HG02938 (cell line): ENCODE measurements at regions not wholly inside any gene's neighbourhood (a gene's known extent, or its start where the extent isn't known, plus 50 kb on each side); places are given as distances from the start of the nearest gene placed in this dataset.

Experiments
- ATAC-seq: cut with Tn5 transposase; IDR thresholded peaks from one replicate; pipeline ENCODE4 v1.9.1; 2021; ENCODE audit warnings: mild to moderate bottlenecking, moderate library complexity; ENCODE audit not compliant: unreplicated experiment

DNA sequence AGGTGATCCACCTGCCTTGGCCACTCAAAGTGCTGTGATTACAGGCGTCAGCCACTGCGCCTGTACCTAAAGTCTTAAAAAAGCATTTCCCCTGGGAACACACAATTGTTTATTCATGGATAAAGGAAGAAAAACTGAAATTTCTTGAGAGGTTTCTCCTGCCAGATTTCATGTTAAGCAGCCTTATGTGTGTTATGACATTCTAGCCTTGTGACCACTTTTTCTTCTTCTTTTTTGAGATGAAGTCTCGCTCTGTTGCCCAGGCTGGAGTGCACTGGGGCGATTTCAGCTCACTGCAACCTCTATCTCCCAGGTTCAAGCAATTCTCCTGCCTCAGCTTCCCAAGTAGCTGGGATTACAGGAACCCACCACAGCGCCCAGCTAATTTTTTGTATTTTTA, 57.8 kb upstream of the PLAC8 start:
- no peak for ATAC-seq

DNA sequence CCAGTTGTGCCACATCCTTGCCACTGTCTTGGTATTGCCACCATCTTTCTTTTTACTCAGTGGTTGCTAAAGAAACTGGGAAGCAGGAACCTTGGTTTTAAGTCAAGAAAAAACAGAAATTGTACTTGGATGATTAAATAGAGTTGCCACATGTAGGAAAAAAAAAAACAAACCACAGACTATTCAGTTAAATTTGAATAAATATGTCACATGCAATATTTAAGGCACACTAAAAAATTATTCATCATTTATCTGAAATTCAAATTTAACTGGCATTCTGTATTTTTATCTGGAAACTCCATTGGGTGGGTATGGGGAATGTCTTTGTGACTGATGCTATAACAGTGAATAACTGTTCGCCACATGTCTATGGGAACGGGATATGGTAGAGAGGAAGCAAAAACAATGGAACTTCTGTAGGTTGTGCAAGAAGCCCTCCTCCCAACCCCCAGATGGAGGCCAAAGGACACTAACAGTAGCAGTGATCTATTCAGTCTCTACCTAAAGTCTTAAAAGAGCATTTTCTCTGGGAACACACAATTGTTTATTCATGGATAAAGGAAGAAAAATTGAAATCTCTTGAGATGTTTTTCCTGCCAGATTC, 57.0 kb upstream of the PLAC8 start:
- ATAC-seq = no peak

DNA sequence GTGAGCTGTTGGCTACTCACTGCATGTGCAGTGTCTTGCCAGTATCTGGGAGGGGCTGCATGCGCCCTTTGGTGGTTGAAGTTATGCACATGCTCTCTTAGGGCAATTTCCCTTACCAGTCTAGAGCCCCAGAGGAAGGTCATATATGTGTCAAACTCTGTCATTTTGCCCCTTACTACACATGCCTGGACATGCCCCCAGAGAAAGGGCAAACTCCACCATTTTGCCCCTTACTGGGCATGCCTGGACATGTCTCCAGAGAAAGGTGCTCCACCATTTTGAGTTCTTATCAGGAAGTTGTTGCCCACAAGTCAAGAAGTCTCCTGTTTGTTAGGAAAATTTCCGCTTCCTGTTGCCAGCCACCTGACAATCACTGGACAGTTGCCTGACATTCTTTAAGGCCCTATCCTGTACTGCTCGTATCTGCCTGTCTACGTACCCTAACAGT, 56.4 kb upstream of the PLAC8 start:
- ATAC-seq = no peak
